Activated naive CD4-positive, alpha-beta T cell (primary cell): ENCODE measurements at regions not wholly inside any gene's neighbourhood (a gene's known extent, or its start where the extent isn't known, plus 50 kb on each side); places are given as distances from the start of the nearest gene placed in this dataset.
"Not testable (repeated sequence)": the region's sequence is repeated elsewhere in the genome, so short reads cannot be mapped to it uniquely, and the experiment has no call there.

ENCODE experiments used
- DNase-seq, 4 experiments: peaks; one replicate each; lab custom pipeline; 2025; lab: John Stamatoyannopoulos, UW

- no peak for DNase-seq
Observed at GRCh38 chr4:32840461-32841189, 2120.5 kb downstream of the PCDH7 start.

- no peak for DNase-seq
Observed at GRCh38 chr4:32841217-32841616, 2121.0 kb downstream of the PCDH7 start.

- no peak for DNase-seq
Observed at GRCh38 chr4:32847461-32847860, 2127.3 kb downstream of the PCDH7 start.

GRCh38 chr4:32855622-32856021 lies 2135.5 kb downstream of the PCDH7 start:
- DNase-seq = no peak

GRCh38 chr4:32858361-32858760 lies 2138.2 kb downstream of the PCDH7 start:
- no peak for DNase-seq

GRCh38 chr4:32858971-32859370 lies 2138.8 kb downstream of the PCDH7 start:
- DNase-seq = no peak

- no peak for DNase-seq
Observed at GRCh38 chr4:32864713-32865351, 2144.7 kb downstream of the PCDH7 start.

GRCh38 chr4:32876546-32876945 lies 2156.4 kb downstream of the PCDH7 start:
- no peak for DNase-seq

GRCh38 chr4:32879913-32880312 lies 2159.7 kb downstream of the PCDH7 start:
- no peak for DNase-seq

GRCh38 chr4:32884198-32884597 lies 2164.0 kb downstream of the PCDH7 start:
- DNase-seq = no peak

- no peak for DNase-seq
Observed at GRCh38 chr4:32890398-32890797, 2170.2 kb downstream of the PCDH7 start.

GRCh38 chr4:32909053-32909452 lies 2188.9 kb downstream of the PCDH7 start:
- DNase-seq = no peak

GRCh38 chr4:32909736-32910135 lies 2189.6 kb downstream of the PCDH7 start:
- no peak for DNase-seq

- DNase-seq = no peak
Observed at GRCh38 chr4:32917586-32917985, 2197.4 kb downstream of the PCDH7 start.

- DNase-seq = no peak
Observed at GRCh38 chr4:32929796-32930699, 2209.9 kb downstream of the PCDH7 start.

- DNase-seq = no peak
Observed at GRCh38 chr4:32930700-32931099, 2210.5 kb downstream of the PCDH7 start.

- DNase-seq = no peak
Observed at GRCh38 chr4:32931475-32931874, 2211.3 kb downstream of the PCDH7 start.

GRCh38 chr4:32932156-32932555 lies 2212.0 kb downstream of the PCDH7 start:
- DNase-seq = no peak

GRCh38 chr4:32939222-32939621 lies 2219.1 kb downstream of the PCDH7 start:
- not testable (repeated sequence) for DNase-seq

GRCh38 chr4:32950866-32951265 lies 2230.7 kb downstream of the PCDH7 start:
- no peak for DNase-seq

GRCh38 chr4:32958586-32958985 lies 2238.4 kb downstream of the PCDH7 start:
- DNase-seq = no peak

- DNase-seq = no peak
Observed at GRCh38 chr4:32962100-32962499, 2241.9 kb downstream of the PCDH7 start.

GRCh38 chr4:32985256-32985655 lies 2265.1 kb downstream of the PCDH7 start:
- no peak for DNase-seq
